Naive thymus-derived CD4-positive, alpha-beta T cell (primary cell): ENCODE measurements at regions not wholly inside any gene's neighbourhood (a gene's known extent, or its start where the extent isn't known, plus 50 kb on each side); places are given as distances from the start of the nearest gene placed in this dataset.
"Not testable (repeated sequence)": the region's sequence is repeated elsewhere in the genome, so short reads cannot be mapped to it uniquely, and the experiment has no call there.

Experiments used
- ATAC-seq: fragments of 150-1000 bp; cut with Tn5 transposase; 2 replicates; pipeline ENCODE4 v1.10.0; 2021; ENCODE audit warnings: mild to moderate bottlenecking, moderate library complexity
- CTCF ChIA-PET: fragments of 350-600 bp; sonication (Branson Sonifier 250); formaldehyde crosslinking; loops from one replicate; lab custom pipeline; 2021; ENCODE audit warnings: antibody characterized with exemption; lab: Charles Lee
- POLR2A ChIA-PET: fragments of 350-600 bp; sonication (Branson Sonifier 250); formaldehyde crosslinking; loops from one replicate; lab custom pipeline; 2021; ENCODE audit warnings: antibody characterized with exemption, inconsistent platforms; lab: Charles Lee
- DNase-seq, 9 donors: peaks; one replicate each; pipeline versions ENCODE4 v3.0.0 to v3.0.0-alpha.2; 2020 to 2022; ENCODE audit warnings: mixed read lengths in 1 of 9
- H3K27ac ChIP-seq: one replicate; pipeline ENCODE4 v1.7.0; 2013; ENCODE audit warnings: mild to moderate bottlenecking, low read depth, low read length, moderate library complexity
- H3K27me3 ChIP-seq, 2 donors: one replicate each; pipeline ENCODE4 v1.7.0; 2013; ENCODE audit warnings: low read length in 2 of 2, mild to moderate bottlenecking in 2 of 2, moderate library complexity in 2 of 2; ENCODE audit not compliant: control insufficient read depth in 2 of 2, insufficient read depth in 2 of 2
- H3K36me3 ChIP-seq, 3 experiments: 1 replicate in 2 of 3; 2 replicates in 1 of 3; pipeline ENCODE4 v1.7.0; 2013; ENCODE audit warnings: low read length in 3 of 3, mild to moderate bottlenecking in 3 of 3, moderate library complexity in 1 of 3; ENCODE audit not compliant: insufficient read depth in 3 of 3, control insufficient read depth in 2 of 3
- H3K4me1 ChIP-seq, 2 donors: one replicate each; pipeline ENCODE4 v1.7.0; 2013; ENCODE audit warnings: low read length in 2 of 2, mild to moderate bottlenecking in 2 of 2, moderate library complexity in 1 of 2; ENCODE audit not compliant: control insufficient read depth in 2 of 2, insufficient read depth in 2 of 2
- H3K4me3 ChIP-seq: 2 replicates; pipeline ENCODE4 v1.7.0; 2013; ENCODE audit warnings: mild to moderate bottlenecking, low read length
- H3K9me3 ChIP-seq, 3 experiments: 1 replicate in 2 of 3; 2 replicates in 1 of 3; pipeline ENCODE4 v1.7.0; 2013; ENCODE audit warnings: low read length in 3 of 3; ENCODE audit not compliant: control insufficient read depth in 2 of 3
- H3K27ac Mint-ChIP-seq, 9 donors: one replicate each; pipeline ENCODE4 v1.8.0; 2020 to 2022; ENCODE audit warnings: mixed read lengths in 9 of 9, mild to moderate bottlenecking in 8 of 9, moderate library complexity in 5 of 9, inconsistent platforms in 2 of 9
- H3K27me3 Mint-ChIP-seq, 5 donors: one replicate each; pipeline ENCODE4 v1.8.0; 2021 to 2022; ENCODE audit warnings: mixed read lengths in 5 of 5, mild to moderate bottlenecking in 1 of 5
- H3K36me3 Mint-ChIP-seq, 5 donors: one replicate each; pipeline ENCODE4 v1.8.0; 2020 to 2022; ENCODE audit warnings: mixed read lengths in 5 of 5, mild to moderate bottlenecking in 3 of 5, inconsistent platforms in 1 of 5
- H3K4me1 Mint-ChIP-seq, 7 donors: one replicate each; pipeline ENCODE4 v1.8.0; 2020 to 2022; ENCODE audit warnings: mixed read lengths in 7 of 7, mild to moderate bottlenecking in 3 of 7, inconsistent platforms in 1 of 7
- H3K4me3 Mint-ChIP-seq, 10 donors: one replicate each; pipeline ENCODE4 v1.8.0; 2020 to 2022; ENCODE audit warnings: mild to moderate bottlenecking in 10 of 10, mixed read lengths in 10 of 10, moderate library complexity in 6 of 10, inconsistent platforms in 2 of 10
- H3K9me3 Mint-ChIP-seq, 11 donors: one replicate each; pipeline ENCODE4 v1.8.0; 2020 to 2022; ENCODE audit warnings: mixed read lengths in 11 of 11, mild to moderate bottlenecking in 4 of 11, inconsistent platforms in 1 of 11, moderate library complexity in 1 of 11
- intact Hi-C, 2 donors: fragments of 100-400 bp; cut with micrococcal nuclease; formaldehyde crosslinking; loops; one replicate each; pipeline ENCODE4 v1.15.1; 2023

- POLR2A ChIA-PET, H3K36me3 ChIP-seq, H3K27me3 ChIP-seq, H3K4me3 ChIP-seq, H3K4me1 ChIP-seq, ATAC-seq, H3K9me3 ChIP-seq, H3K36me3 Mint-ChIP-seq, H3K27ac ChIP-seq, CTCF ChIA-PET, H3K4me1 Mint-ChIP-seq, intact Hi-C loops, H3K27ac Mint-ChIP-seq, H3K27me3 Mint-ChIP-seq, H3K4me3 Mint-ChIP-seq, DNase-seq: not testable (repeated sequence)
- H3K9me3 Mint-ChIP-seq = peaks cover 0 to 11% (median 0%) of the 10 kb centered on the region in 11 donors
These were observed 419.9 kb upstream of the DDI1 start for GRCh38 chr11:103616586-103616985.

- POLR2A ChIA-PET = no interaction called here
- ATAC-seq (no peak), DNase-seq (no peak)
- H3K4me3 Mint-ChIP-seq = no peak overlapping the region
- intact Hi-C loops = no loop called here
- peaks cover 0 to 16% (median 6%) of the 10 kb centered on the region in 5 donors for H3K27me3 Mint-ChIP-seq
- no peaks in the 10 kb centered on the region for H3K36me3 Mint-ChIP-seq
- Histone ChIP-seq H3K27ac (no peak overlapping the region), H3K36me3 (no peaks in the 10 kb centered on the region), H3K27me3 (no peaks in the 10 kb centered on the region), H3K4me3 (no peak overlapping the region), H3K4me1 (no peaks in the 10 kb centered on the region), H3K9me3 (no peaks in the 10 kb centered on the region)
- H3K27ac Mint-ChIP-seq = no peak overlapping the region
- CTCF ChIA-PET = no interaction called here
- peaks cover 0 to 11% (median 0%) of the 10 kb centered on the region in 11 donors for H3K9me3 Mint-ChIP-seq
- no peaks in the 10 kb centered on the region for H3K4me1 Mint-ChIP-seq
These were observed 417.9 kb upstream of the DDI1 start for GRCh38 chr11:103618528-103618927.

GRCh38 chr11:103619480-103619879, 417.0 kb upstream of the DDI1 start:
- Histone ChIP-seq H3K27ac (no peak overlapping the region), H3K4me3 (no peak overlapping the region), H3K36me3 (no peaks in the 10 kb centered on the region), H3K9me3 (no peaks in the 10 kb centered on the region), H3K4me1 (no peaks in the 10 kb centered on the region), H3K27me3 (no peaks in the 10 kb centered on the region)
- intact Hi-C loops = no loop called here
- DNase-seq = no peak
- H3K4me1 Mint-ChIP-seq = no peaks in the 10 kb centered on the region
- POLR2A ChIA-PET = no interaction called here
- no peak overlapping the region for H3K4me3 Mint-ChIP-seq
- H3K36me3 Mint-ChIP-seq = no peaks in the 10 kb centered on the region
- CTCF ChIA-PET = no interaction called here
- no peak overlapping the region for H3K27ac Mint-ChIP-seq
- peaks cover 0 to 10% (median 5%) of the 10 kb centered on the region in 5 donors for H3K27me3 Mint-ChIP-seq
- H3K9me3 Mint-ChIP-seq = peaks cover 0 to 7% (median 0%) of the 10 kb centered on the region in 11 donors
- no peak for ATAC-seq

GRCh38 chr11:103619938-103620337, 416.5 kb upstream of the DDI1 start:
- H3K4me3 Mint-ChIP-seq = no peak overlapping the region
- ATAC-seq (no peak), DNase-seq (no peak)
- intact Hi-C loops = no loop called here
- no peaks in the 10 kb centered on the region for H3K4me1 Mint-ChIP-seq
- Histone ChIP-seq H3K4me3 (no peak overlapping the region), H3K4me1 (no peaks in the 10 kb centered on the region), H3K27me3 (no peaks in the 10 kb centered on the region), H3K27ac (no peak overlapping the region), H3K9me3 (no peaks in the 10 kb centered on the region), H3K36me3 (no peaks in the 10 kb centered on the region)
- ChIA-PET CTCF (no interaction called here), POLR2A (no interaction called here)
- H3K36me3 Mint-ChIP-seq = no peaks in the 10 kb centered on the region
- peaks cover 0 to 9% (median 5%) of the 10 kb centered on the region in 5 donors for H3K27me3 Mint-ChIP-seq
- peaks cover 0 to 7% (median 0%) of the 10 kb centered on the region in 11 donors for H3K9me3 Mint-ChIP-seq
- no peak overlapping the region for H3K27ac Mint-ChIP-seq

- peaks cover 0 to 2% (median 0%) of the 10 kb centered on the region in 11 donors for H3K9me3 Mint-ChIP-seq
- H3K4me3 Mint-ChIP-seq = no peak overlapping the region
- Histone ChIP-seq H3K36me3 (no peaks in the 10 kb centered on the region), H3K27ac (no peak overlapping the region), H3K4me1 (no peaks in the 10 kb centered on the region), H3K4me3 (no peak overlapping the region), H3K9me3 (no peaks in the 10 kb centered on the region), H3K27me3 (no peaks in the 10 kb centered on the region)
- intact Hi-C loops = no loop called here
- H3K4me1 Mint-ChIP-seq = no peaks in the 10 kb centered on the region
- DNase-seq = no peak
- CTCF ChIA-PET = no interaction called here
- POLR2A ChIA-PET = no interaction called here
- H3K27me3 Mint-ChIP-seq = peaks cover 0 to 11% (median 5%) of the 10 kb centered on the region in 5 donors
- no peaks in the 10 kb centered on the region for H3K36me3 Mint-ChIP-seq
- H3K27ac Mint-ChIP-seq = no peak overlapping the region
- no peak for ATAC-seq
These were observed 414.1 kb upstream of the DDI1 start for GRCh38 chr11:103622296-103622695.

- H3K27ac Mint-ChIP-seq = no peak overlapping the region
- Histone ChIP-seq H3K4me3 (no peak overlapping the region), H3K36me3 (no peaks in the 10 kb centered on the region), H3K27me3 (no peaks in the 10 kb centered on the region), H3K9me3 (no peaks in the 10 kb centered on the region), H3K4me1 (no peaks in the 10 kb centered on the region), H3K27ac (no peak overlapping the region)
- ChIA-PET POLR2A (no interaction called here), CTCF (interaction anchor here (0.8 kb wide), 1 partner anchor 897 kb away, joined by 3 read pairs; no protein-coding TSS in a partner anchor)
- ATAC-seq = no peak
- H3K9me3 Mint-ChIP-seq = peaks cover 0 to 3% (median 0%) of the 10 kb centered on the region in 11 donors
- H3K4me3 Mint-ChIP-seq = no peak overlapping the region
- H3K27me3 Mint-ChIP-seq = peaks cover 0 to 16% (median 5%) of the 10 kb centered on the region in 5 donors
- H3K4me1 Mint-ChIP-seq = no peaks in the 10 kb centered on the region
- intact Hi-C loops = no loop called here
- no peaks in the 10 kb centered on the region for H3K36me3 Mint-ChIP-seq
- DNase-seq = no peak
These were observed 412.5 kb upstream of the DDI1 start for GRCh38 chr11:103623933-103624332.

- POLR2A ChIA-PET = no interaction called here
- intact Hi-C loops = no loop called here
- CTCF ChIA-PET = no interaction called here
- Mint-ChIP-seq H3K36me3 (no peaks in the 10 kb centered on the region), H3K4me1 (no peaks in the 10 kb centered on the region), H3K27me3 (peaks cover 0 to 17% (median 5%) of the 10 kb centered on the region in 5 donors), H3K4me3 (no peak overlapping the region), H3K9me3 (peaks cover 0 to 3% (median 0%) of the 10 kb centered on the region in 11 donors), H3K27ac (no peak overlapping the region)
- H3K36me3 ChIP-seq = no peaks in the 10 kb centered on the region
- DNase-seq (no peak), ATAC-seq (no peak)
- no peak overlapping the region for H3K27ac ChIP-seq
- H3K9me3 ChIP-seq = no peaks in the 10 kb centered on the region
- no peaks in the 10 kb centered on the region for H3K27me3 ChIP-seq
- no peaks in the 10 kb centered on the region for H3K4me1 ChIP-seq
- H3K4me3 ChIP-seq = no peak overlapping the region
These were observed 411.5 kb upstream of the DDI1 start for GRCh38 chr11:103624708-103625623.
